ENCODE measurements at regions not wholly inside any gene's neighbourhood (a gene's known extent, or its start where the extent isn't known, plus 50 kb on each side); places are given as distances from the start of the nearest gene placed in this dataset.

- ATAC-seq (ENCODE audit: low read depth) (no peak), DNase-seq (ENCODE audit: low spot score) (no peak)
- Histone ChIP-seq H3K36me3 (ENCODE audit: low read depth) (no peaks in the 10 kb centered on the region), H3K27ac (ENCODE audit: poor library complexity, severe bottlenecking) (no peak overlapping the region), H3K4me3 (ENCODE audit: severe bottlenecking) (no peak overlapping the region), H3K27me3 (ENCODE audit: insufficient read depth, poor library complexity, severe bottlenecking) (no peaks in the 10 kb centered on the region), H3K4me1 (ENCODE audit: insufficient read depth, poor library complexity, severe bottlenecking) (no peaks in the 10 kb centered on the region), H3K9me3 (ENCODE audit: severe bottlenecking) (peaks cover 6% of the 10 kb centered on the region)
- peak; percentile 27 for TF ChIP-seq CTCF (IDR thresholded peaks at IDR 0.05; ENCODE audit: poor library complexity, severe bottlenecking)
Observed at GRCh38 chr5:164422400-164422799, 917.0 kb downstream of the MAT2B start.

GRCh38 chr5:164431634-164432304 is 926.4 kb downstream of the MAT2B start:
- Histone ChIP-seq H3K4me3 (ENCODE audit: severe bottlenecking) (no peak overlapping the region), H3K27ac (ENCODE audit: poor library complexity, severe bottlenecking) (no peak overlapping the region), H3K36me3 (ENCODE audit: low read depth) (no peaks in the 10 kb centered on the region), H3K9me3 (ENCODE audit: severe bottlenecking) (no peaks in the 10 kb centered on the region), H3K27me3 (ENCODE audit: insufficient read depth, poor library complexity, severe bottlenecking) (peaks cover 9% of the 10 kb centered on the region), H3K4me1 (ENCODE audit: insufficient read depth, poor library complexity, severe bottlenecking) (no peaks in the 10 kb centered on the region)
- TF ChIP-seq CTCF (IDR thresholded peaks at IDR 0.05; ENCODE audit: poor library complexity, severe bottlenecking), result no peak
- DNase-seq (ENCODE audit: low spot score) (no peak), ATAC-seq (ENCODE audit: low read depth) (no peak)

- peaks cover 9% of the 10 kb centered on the region for H3K27me3 ChIP-seq (ENCODE audit: insufficient read depth, poor library complexity, severe bottlenecking)
- no peak for TF ChIP-seq CTCF (IDR thresholded peaks at IDR 0.05; ENCODE audit: poor library complexity, severe bottlenecking)
- ATAC-seq (ENCODE audit: low read depth) (peak; percentile 38; the same call in 1 of the 3 replicates), DNase-seq (ENCODE audit: low spot score) (no peak)
- H3K27ac ChIP-seq (ENCODE audit: poor library complexity, severe bottlenecking), result no peak overlapping the region
- H3K4me1 ChIP-seq (ENCODE audit: insufficient read depth, poor library complexity, severe bottlenecking), result no peaks in the 10 kb centered on the region
- H3K36me3 ChIP-seq (ENCODE audit: low read depth), result no peaks in the 10 kb centered on the region
- H3K9me3 ChIP-seq (ENCODE audit: severe bottlenecking), result no peaks in the 10 kb centered on the region
- no peak overlapping the region for H3K4me3 ChIP-seq (ENCODE audit: severe bottlenecking)
Observed at GRCh38 chr5:164433106-164433870, 927.9 kb downstream of the MAT2B start.

GRCh38 chr5:164435576-164435975 is 930.2 kb downstream of the MAT2B start:
- ATAC-seq (ENCODE audit: low read depth) (no peak), DNase-seq (ENCODE audit: low spot score) (no peak)
- no peaks in the 10 kb centered on the region for H3K4me1 ChIP-seq (ENCODE audit: insufficient read depth, poor library complexity, severe bottlenecking)
- H3K27me3 ChIP-seq (ENCODE audit: insufficient read depth, poor library complexity, severe bottlenecking), result peaks cover 9% of the 10 kb centered on the region
- H3K27ac ChIP-seq (ENCODE audit: poor library complexity, severe bottlenecking), result no peak overlapping the region
- no peaks in the 10 kb centered on the region for H3K36me3 ChIP-seq (ENCODE audit: low read depth)
- TF ChIP-seq CTCF (IDR thresholded peaks at IDR 0.05; ENCODE audit: poor library complexity, severe bottlenecking), result no peak
- no peaks in the 10 kb centered on the region for H3K9me3 ChIP-seq (ENCODE audit: severe bottlenecking)
- no peak overlapping the region for H3K4me3 ChIP-seq (ENCODE audit: severe bottlenecking)

GRCh38 chr5:164439799-164440198 is 934.4 kb downstream of the MAT2B start:
- Histone ChIP-seq H3K27me3 (ENCODE audit: insufficient read depth, poor library complexity, severe bottlenecking) (peaks cover 3% of the 10 kb centered on the region), H3K4me1 (ENCODE audit: insufficient read depth, poor library complexity, severe bottlenecking) (no peaks in the 10 kb centered on the region), H3K36me3 (ENCODE audit: low read depth) (no peaks in the 10 kb centered on the region), H3K27ac (ENCODE audit: poor library complexity, severe bottlenecking) (no peak overlapping the region), H3K9me3 (ENCODE audit: severe bottlenecking) (no peaks in the 10 kb centered on the region), H3K4me3 (ENCODE audit: severe bottlenecking) (no peak overlapping the region)
- DNase-seq (ENCODE audit: low spot score) (no peak), ATAC-seq (ENCODE audit: low read depth) (no peak)
- no peak for TF ChIP-seq CTCF (IDR thresholded peaks at IDR 0.05; ENCODE audit: poor library complexity, severe bottlenecking)
